ENCODE measurements at regions not wholly inside any gene's neighbourhood (a gene's known extent, or its start where the extent isn't known, plus 50 kb on each side); places are given as distances from the start of the nearest gene placed in this dataset.

- TF ChIP-seq, protein P1, sequence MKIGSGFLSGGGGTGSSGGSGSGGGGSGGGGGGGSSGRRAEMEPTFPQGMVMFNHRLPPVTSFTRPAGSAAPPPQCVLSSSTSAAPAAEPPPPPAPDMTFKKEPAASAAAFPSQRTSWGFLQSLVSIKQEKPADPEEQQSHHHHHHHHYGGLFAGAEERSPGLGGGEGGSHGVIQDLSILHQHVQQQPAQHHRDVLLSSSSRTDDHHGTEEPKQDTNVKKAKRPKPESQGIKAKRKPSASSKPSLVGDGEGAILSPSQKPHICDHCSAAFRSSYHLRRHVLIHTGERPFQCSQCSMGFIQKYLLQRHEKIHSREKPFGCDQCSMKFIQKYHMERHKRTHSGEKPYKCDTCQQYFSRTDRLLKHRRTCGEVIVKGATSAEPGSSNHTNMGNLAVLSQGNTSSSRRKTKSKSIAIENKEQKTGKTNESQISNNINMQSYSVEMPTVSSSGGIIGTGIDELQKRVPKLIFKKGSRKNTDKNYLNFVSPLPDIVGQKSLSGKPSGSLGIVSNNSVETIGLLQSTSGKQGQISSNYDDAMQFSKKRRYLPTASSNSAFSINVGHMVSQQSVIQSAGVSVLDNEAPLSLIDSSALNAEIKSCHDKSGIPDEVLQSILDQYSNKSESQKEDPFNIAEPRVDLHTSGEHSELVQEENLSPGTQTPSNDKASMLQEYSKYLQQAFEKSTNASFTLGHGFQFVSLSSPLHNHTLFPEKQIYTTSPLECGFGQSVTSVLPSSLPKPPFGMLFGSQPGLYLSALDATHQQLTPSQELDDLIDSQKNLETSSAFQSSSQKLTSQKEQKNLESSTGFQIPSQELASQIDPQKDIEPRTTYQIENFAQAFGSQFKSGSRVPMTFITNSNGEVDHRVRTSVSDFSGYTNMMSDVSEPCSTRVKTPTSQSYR (CRISPR knock-in tag; IDR thresholded peaks at IDR 0.05; ENCODE audit: borderline replicate concordance) = no peak
- TF ChIP-seq ADNP (CRISPR knock-in tag; IDR thresholded peaks at IDR 0.05) (no peak), FOXA1 (IDR thresholded peaks at IDR 0.05) (no peak), FOXA1 (CRISPR knock-in tag; IDR thresholded peaks at IDR 0.05) (no peak), ZNF816 (CRISPR knock-in tag; IDR thresholded peaks at IDR 0.05; ENCODE audit: borderline replicate concordance) (no peak), MLX (CRISPR knock-in tag; IDR thresholded peaks at IDR 0.05) (no peak), SRSF4 (IDR thresholded peaks at IDR 0.05; ENCODE audit: low read depth, low read length, poor library complexity, severe bottlenecking) (no peak), AKAP8 (CRISPR knock-in tag; IDR thresholded peaks at IDR 0.05) (0 out of 2 replicates have a peak, but pooled peaks have one; percentile 56), ZNF329 (CRISPR knock-in tag; IDR thresholded peaks at IDR 0.05; ENCODE audit: low read depth) (no peak), HMG20B (CRISPR knock-in tag; conservative IDR thresholded peaks at IDR 0.05) (no peak), MXD1 (CRISPR knock-in tag; IDR thresholded peaks at IDR 0.05) (0 out of 2 replicates have a peak, but pooled peaks have one; percentile 9), NKX3-1 (CRISPR knock-in tag; IDR thresholded peaks at IDR 0.05) (no peak), JUNB (CRISPR knock-in tag; IDR thresholded peaks at IDR 0.05; ENCODE audit: borderline replicate concordance) (no peak), ZNF367 (CRISPR knock-in tag; IDR thresholded peaks at IDR 0.05; ENCODE audit: borderline replicate concordance) (no peak), ASH2L (IDR thresholded peaks at IDR 0.05; ENCODE audit: insufficient read length, low read depth, low read length) (no peak)
These were observed 278.9 kb downstream of the SEC14L1 start (continued) for GRCh38 chr17:77419547-77420094.

Measured in HepG2 (cell line).